LHCN-M2 (cell line): ENCODE measurements at regions not wholly inside any gene's neighbourhood (a gene's known extent, or its start where the extent isn't known, plus 50 kb on each side); places are given as distances from the start of the nearest gene placed in this dataset.
"Not testable (repeated sequence)": the region's sequence is repeated elsewhere in the genome, so short reads cannot be mapped to it uniquely, and the experiment has no call there.

Experiments used
- DNase-seq: peaks from one replicate; pipeline ENCODE4 v3.0.0-alpha.2; 2012; ENCODE audit warnings: low read depth

DNA sequence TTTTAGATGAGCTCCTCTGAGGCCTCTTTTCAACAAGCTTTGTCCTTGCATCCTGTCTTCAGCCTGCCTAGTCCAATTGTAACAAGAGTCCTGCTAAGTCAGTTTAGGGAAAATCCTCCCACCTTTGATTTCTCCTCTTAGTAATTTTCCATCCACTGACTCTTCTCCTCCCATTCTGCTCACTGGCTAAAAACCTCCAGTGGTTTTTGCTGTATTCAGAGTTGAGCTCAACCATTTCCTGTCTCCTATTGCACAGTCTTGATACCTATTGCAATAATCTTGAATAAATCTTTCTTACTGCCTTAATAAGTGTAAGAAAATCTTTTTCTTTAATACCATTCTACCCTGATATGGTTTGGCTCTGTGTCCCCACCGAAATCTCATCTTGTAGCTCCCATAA is 117.8 kb upstream of the ENPP6 start:
- no peak for DNase-seq

- not testable (repeated sequence) for DNase-seq
Observed at GRCh38 chr4:184333446-184333845, 115.8 kb upstream of the ENPP6 start.

- DNase-seq, result no peak
Observed at GRCh38 chr4:184331268-184331995, 113.8 kb upstream of the ENPP6 start.

GRCh38 chr4:184330517-184331094 is 112.9 kb upstream of the ENPP6 start:
- DNase-seq, result not testable (repeated sequence)

- no peak for DNase-seq
Observed at GRCh38 chr4:184329659-184330400, 112.2 kb upstream of the ENPP6 start.

GRCh38 chr4:184329235-184329634 is 111.6 kb upstream of the ENPP6 start:
- DNase-seq, result no peak

GRCh38 chr4:184328022-184328736 is 110.5 kb upstream of the ENPP6 start:
- no peak for DNase-seq

DNA sequence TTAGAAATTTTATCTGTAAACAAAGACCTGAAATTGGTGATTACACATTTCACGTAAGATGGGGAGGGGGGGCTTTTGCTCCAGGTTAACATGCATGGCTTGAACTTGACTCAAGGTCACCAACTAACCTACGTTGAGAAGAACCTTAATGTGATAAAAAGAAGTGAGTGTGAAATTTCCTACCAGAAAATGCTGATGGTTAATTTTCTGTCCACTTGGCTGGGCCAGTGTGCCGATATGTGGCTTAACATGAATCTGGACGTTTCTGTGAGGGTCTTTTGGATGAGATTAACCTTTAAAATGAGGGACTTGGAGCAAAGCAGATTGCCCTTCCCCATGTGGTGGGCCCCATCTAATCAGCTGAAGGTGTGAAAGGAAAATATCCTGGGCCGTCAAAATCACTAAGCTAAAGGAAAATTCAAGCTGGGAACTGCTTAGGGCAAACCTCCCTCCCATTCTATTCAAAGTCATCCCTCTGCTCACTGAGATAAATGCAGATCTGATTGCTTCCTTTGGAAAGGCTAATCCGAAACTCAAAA is 107.3 kb upstream of the ENPP6 start:
- no peak for DNase-seq

GRCh38 chr4:184322328-184323025 is 104.8 kb upstream of the ENPP6 start:
- no peak for DNase-seq

DNA sequence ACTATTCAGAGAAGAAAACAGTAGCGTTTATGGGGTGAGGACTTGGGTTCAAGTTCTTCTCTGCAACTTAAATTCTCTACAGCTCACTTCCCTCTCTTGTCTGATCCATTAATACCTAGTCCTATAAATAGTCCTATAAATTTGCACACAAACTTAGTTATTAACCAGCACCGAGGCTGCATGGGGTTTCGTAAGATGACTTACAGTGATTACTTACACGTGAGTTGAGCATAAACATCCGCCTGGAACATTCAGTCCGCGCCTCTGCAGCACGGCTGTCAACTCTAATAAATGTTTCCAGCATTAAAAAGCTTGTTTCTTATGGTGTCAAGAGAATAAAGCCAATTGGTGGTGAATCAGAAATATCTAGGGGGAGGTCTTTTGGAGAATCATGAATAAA is 103.0 kb upstream of the ENPP6 start:
- no peak for DNase-seq

DNA sequence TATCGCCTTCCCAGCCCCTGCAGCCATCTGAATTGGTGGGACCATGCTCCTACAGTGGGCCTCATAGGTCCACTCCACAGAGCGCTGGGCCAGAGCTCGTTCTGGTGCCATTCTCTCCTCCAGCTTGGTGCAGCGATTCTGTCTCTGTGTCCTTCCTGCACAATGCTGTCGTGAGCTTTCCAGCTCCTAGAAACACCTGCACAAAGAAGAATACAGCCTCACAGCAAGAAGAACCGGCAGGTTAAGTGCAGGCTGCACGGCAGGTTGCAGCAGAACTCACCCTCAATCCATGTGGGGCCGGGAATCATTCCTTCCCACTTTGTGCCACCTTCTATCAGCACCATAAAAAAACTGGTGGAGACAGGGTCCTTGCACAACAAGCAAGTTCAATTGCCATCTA is 101.2 kb upstream of the ENPP6 start:
- DNase-seq, result no peak

- no peak for DNase-seq
Observed at GRCh38 chr4:184317234-184317918, 99.7 kb upstream of the ENPP6 start.

- no peak for DNase-seq
Observed at GRCh38 chr4:184316821-184317220, 99.1 kb upstream of the ENPP6 start.

DNA sequence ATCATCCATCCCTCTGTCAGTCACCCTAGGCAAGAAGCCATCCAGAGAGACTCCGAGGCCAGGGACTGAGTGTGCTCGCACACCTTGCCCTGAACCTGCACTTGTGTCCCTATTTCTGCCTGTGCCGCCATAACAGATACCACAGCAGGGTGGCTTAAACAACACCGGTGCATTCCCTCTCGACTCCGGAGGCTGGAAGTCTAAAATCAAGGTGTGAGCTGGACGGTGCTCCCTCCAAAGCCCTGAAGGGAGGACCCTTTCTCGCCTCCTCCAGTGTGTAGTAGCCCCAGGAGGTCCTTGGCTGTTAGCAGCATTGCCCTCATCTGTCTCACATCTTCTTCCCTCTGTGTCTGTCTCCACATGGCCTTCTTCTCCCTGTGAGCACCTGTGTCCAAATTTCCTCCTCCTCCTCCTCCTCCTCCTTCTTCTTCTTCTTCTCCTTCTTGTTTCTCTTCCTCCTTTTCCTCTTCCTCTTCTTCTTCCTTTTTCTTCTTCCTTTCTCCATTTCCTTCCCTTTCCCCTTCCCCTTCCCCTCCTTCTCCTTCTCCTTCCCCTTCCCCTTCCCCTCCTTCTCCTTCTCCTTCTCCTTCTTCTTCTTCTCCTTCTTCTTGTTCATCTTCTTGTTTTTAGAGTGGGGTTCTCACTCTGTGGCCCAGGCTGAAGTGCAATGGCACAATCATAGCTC is 98.1 kb upstream of the ENPP6 start:
- no peak for DNase-seq

DNA sequence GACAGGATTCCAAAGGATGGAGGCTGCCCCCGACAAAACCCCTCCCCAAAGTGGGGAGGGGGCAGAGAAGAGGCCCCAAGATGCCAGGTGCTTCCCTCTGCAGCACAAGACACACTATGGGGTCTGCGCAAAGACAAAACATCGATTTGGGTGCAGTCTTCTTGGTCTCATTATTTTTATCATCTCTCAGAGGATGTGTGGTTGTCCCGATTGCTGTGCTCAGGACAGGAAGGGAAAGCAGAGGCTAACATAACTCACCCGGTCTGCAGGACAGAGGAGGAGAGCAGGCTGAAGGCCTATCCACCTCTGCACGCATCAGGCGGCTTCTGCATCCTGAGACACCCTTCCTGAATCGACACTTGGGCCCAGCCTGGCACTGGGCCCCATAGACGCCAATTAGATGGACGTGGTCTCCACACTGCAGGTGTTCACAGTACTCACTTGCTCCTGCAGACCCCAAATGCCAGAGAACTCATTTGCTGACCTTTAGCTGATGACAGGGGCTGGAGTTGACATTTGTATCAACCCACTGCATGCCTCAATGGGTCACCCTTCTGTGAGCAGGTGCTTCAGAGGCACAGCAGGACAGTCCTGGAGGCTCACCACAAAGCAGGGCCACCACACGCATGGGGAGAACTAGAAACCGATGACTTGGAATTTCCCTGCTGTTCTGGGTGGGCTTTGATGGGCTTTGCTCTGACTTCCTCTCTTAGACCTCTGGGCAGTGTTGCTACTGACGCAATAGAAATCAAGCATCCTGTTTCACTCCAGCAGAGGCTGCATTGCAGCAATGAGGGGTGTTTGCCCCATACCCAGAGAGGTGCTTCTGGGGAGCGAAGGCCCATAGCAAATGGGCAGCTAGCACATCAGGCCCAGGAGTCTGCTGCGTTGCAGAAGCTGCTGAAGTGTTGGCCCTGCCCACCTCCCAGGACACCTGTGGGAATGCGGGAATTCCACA is 96.3 kb upstream of the ENPP6 start:
- DNase-seq, result no peak

DNA sequence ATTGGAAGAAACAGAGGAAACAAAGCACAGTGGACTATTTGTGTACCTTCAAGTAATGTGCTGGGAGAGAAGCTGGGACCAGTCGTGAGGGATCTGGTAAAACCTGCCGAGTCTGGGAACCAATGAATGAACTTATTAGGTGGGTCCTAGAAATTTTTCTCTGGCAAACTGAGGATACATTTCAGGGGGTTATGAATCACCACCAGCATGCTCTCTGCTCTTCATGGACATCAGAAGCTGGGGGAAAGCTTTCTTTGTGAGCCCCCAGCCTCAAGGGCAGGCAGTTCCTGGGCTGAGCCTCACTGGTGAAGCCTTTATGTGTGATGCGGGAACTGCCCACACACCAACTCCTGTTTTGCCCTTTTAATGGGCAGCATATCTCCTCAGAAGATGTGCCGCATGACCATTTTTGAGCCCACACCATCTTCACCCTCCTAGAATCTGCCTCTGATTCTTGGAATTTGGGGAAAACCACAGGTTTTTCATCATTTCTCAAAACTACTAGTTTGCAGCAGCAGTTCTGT is 95.4 kb upstream of the ENPP6 start:
- no peak for DNase-seq

- DNase-seq, result no peak
Observed at GRCh38 chr4:184312126-184312525, 94.5 kb upstream of the ENPP6 start.

GRCh38 chr4:184310881-184311709 is 93.4 kb upstream of the ENPP6 start:
- no peak for DNase-seq
